ENCODE measurements at regions not wholly inside any gene's neighbourhood (a gene's known extent, or its start where the extent isn't known, plus 50 kb on each side); places are given as distances from the start of the nearest gene placed in this dataset.

DNA sequence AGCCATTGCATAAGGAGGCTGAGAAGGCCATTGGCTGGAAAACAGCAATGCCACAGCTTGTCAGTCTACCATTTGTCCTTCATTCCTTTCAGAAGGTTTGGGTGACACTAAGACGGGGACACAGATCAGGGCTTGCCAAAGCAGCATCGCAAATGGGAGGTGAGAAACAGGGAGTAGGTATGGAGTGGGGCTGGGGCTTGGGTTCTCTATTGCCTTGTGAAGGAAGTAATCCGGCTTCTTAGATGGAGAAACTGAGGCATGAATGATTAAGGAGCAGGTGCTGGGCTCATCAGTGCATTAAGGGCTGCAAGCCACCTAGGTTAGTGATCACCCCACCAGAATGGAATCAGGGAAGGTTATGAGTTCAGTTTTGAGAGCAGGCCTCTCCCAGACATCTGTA lies 115.6 kb upstream of the NMNAT3 start:
- no peaks in the 10 kb centered on the region for H3K9me2 ChIP-seq (replicated peaks; ENCODE audit: insufficient read depth, low read length)
- no peak overlapping the region for H2AFZ ChIP-seq (ENCODE audit: low read length)
- H3K4me2 ChIP-seq (ENCODE audit: low read depth, low read length) = no peak overlapping the region
- H3K79me2 ChIP-seq (ENCODE audit: low read length) = no peaks in the 10 kb centered on the region
- TF ChIP-seq EZH2phosphoT487 (IDR thresholded peaks at IDR 0.05; ENCODE audit: low read length) = no peak
- TF ChIP-seq, protein P1, sequence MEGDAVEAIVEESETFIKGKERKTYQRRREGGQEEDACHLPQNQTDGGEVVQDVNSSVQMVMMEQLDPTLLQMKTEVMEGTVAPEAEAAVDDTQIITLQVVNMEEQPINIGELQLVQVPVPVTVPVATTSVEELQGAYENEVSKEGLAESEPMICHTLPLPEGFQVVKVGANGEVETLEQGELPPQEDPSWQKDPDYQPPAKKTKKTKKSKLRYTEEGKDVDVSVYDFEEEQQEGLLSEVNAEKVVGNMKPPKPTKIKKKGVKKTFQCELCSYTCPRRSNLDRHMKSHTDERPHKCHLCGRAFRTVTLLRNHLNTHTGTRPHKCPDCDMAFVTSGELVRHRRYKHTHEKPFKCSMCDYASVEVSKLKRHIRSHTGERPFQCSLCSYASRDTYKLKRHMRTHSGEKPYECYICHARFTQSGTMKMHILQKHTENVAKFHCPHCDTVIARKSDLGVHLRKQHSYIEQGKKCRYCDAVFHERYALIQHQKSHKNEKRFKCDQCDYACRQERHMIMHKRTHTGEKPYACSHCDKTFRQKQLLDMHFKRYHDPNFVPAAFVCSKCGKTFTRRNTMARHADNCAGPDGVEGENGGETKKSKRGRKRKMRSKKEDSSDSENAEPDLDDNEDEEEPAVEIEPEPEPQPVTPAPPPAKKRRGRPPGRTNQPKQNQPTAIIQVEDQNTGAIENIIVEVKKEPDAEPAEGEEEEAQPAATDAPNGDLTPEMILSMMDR (IDR thresholded peaks at IDR 0.05; ENCODE audit: low read length) = no peak
- no peak for TF ChIP-seq EZH2 (optimal IDR thresholded peaks at IDR 0.05; ENCODE audit: low read depth, low read length)
- no peak for DNase-seq
- H3K27ac ChIP-seq (ENCODE audit: low read length) = no peak overlapping the region
- no peaks in the 10 kb centered on the region for H3F3A ChIP-seq (ENCODE audit: insufficient read depth, low read length)
- H3K9ac ChIP-seq (ENCODE audit: low read length) = no peak overlapping the region
- H3K27me3 ChIP-seq (replicated peaks; ENCODE audit: insufficient read depth, low read length) = no peaks in the 10 kb centered on the region
- H4K20me1 ChIP-seq (ENCODE audit: insufficient read depth, low read length) = no peaks in the 10 kb centered on the region
- H3K9me3 ChIP-seq (replicated peaks; ENCODE audit: insufficient read depth, low read length) = no peaks in the 10 kb centered on the region
- H3K4me3 ChIP-seq (ENCODE audit: low read length) = no peak overlapping the region
- H3K36me3 ChIP-seq (replicated peaks; ENCODE audit: insufficient read depth, low read length) = no peaks in the 10 kb centered on the region
- H3K4me1 ChIP-seq (ENCODE audit: low read length) = no peaks in the 10 kb centered on the region

DNA sequence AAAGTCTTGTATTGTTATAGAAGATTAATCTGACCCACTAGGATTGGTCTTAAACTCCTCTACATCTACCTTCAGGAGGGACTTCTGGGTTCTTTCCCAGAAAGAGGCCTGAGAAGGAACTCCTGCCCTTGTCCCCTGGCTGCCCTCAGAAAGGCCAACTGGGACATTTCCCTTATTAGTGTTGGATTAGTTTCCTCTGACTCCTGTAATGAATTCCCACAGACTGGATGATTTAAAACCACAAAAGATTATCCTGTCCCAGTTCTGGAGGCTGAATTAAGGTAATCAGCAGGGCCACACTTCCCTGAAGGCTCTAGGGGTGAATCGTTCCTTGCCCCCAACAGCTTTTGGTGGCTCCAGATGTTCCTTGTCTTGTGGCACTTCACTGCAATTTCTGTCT lies 102.8 kb upstream of the NMNAT3 start:
- TF ChIP-seq, protein P1 (IDR thresholded peaks at IDR 0.05; ENCODE audit: low read length) = no peak
- TF ChIP-seq EZH2phosphoT487 (IDR thresholded peaks at IDR 0.05; ENCODE audit: low read length) = no peak
- no peak for TF ChIP-seq EZH2 (optimal IDR thresholded peaks at IDR 0.05; ENCODE audit: low read depth, low read length)
- no peaks in the 10 kb centered on the region for H3F3A ChIP-seq (ENCODE audit: insufficient read depth, low read length)
- H3K9ac ChIP-seq (ENCODE audit: low read length) = no peak overlapping the region
- no peaks in the 10 kb centered on the region for H3K79me2 ChIP-seq (ENCODE audit: low read length)
- no peak overlapping the region for H2AFZ ChIP-seq (ENCODE audit: low read length)
- H3K9me3 ChIP-seq (replicated peaks; ENCODE audit: insufficient read depth, low read length) = no peaks in the 10 kb centered on the region
- H3K9me2 ChIP-seq (replicated peaks; ENCODE audit: insufficient read depth, low read length) = no peaks in the 10 kb centered on the region
- no peaks in the 10 kb centered on the region for H4K20me1 ChIP-seq (ENCODE audit: insufficient read depth, low read length)
- DNase-seq = no peak
- H3K4me2 ChIP-seq (ENCODE audit: low read depth, low read length) = no peak overlapping the region
- H3K27me3 ChIP-seq (replicated peaks; ENCODE audit: insufficient read depth, low read length) = no peaks in the 10 kb centered on the region
- H3K27ac ChIP-seq (ENCODE audit: low read length) = no peak overlapping the region
- no peaks in the 10 kb centered on the region for H3K4me1 ChIP-seq (ENCODE audit: low read length)
- H3K36me3 ChIP-seq (replicated peaks; ENCODE audit: insufficient read depth, low read length) = no peaks in the 10 kb centered on the region
- no peak overlapping the region for H3K4me3 ChIP-seq (ENCODE audit: low read length)

DNA sequence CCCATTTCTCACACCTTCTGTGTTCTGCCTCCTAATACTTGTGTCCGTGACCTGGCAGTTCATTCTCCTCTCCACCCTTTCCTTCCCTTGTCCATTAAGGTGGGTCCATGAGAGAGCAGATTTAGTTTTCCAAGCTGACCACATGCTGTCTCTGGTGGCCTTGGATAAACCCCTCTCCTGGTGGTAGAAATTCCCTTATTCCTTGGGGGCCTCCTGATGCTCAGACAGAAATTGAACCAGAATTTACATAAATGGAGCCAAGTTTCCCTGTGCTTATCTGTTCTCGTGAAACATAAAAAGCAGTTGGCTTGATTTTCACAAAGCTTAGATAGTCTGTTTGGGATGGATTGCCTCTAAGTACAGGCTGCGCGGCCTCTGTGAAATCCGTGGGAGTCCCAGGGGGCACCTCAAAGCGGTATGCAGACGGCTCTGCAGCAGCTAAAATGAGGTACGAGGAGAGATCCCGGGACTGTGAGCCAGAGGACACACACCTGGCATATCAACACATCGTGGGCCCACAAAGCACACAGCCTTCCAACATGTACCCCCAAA lies 101.0 kb upstream of the NMNAT3 start:
- DNase-seq = no peak
- Histone ChIP-seq H3K9me3 (replicated peaks; ENCODE audit: insufficient read depth, low read length) (no peaks in the 10 kb centered on the region), H3K9ac (ENCODE audit: low read length) (no peak overlapping the region), H3K4me1 (ENCODE audit: low read length) (no peaks in the 10 kb centered on the region), H2AFZ (ENCODE audit: low read length) (no peak overlapping the region), H3F3A (ENCODE audit: insufficient read depth, low read length) (no peaks in the 10 kb centered on the region), H3K4me3 (ENCODE audit: low read length) (no peak overlapping the region), H3K4me2 (ENCODE audit: low read depth, low read length) (no peak overlapping the region), H3K9me2 (replicated peaks; ENCODE audit: insufficient read depth, low read length) (no peaks in the 10 kb centered on the region), H3K27me3 (replicated peaks; ENCODE audit: insufficient read depth, low read length) (no peaks in the 10 kb centered on the region), H4K20me1 (ENCODE audit: insufficient read depth, low read length) (no peaks in the 10 kb centered on the region), H3K79me2 (ENCODE audit: low read length) (no peaks in the 10 kb centered on the region), H3K36me3 (replicated peaks; ENCODE audit: insufficient read depth, low read length) (no peaks in the 10 kb centered on the region), H3K27ac (ENCODE audit: low read length) (no peak overlapping the region)
- TF ChIP-seq EZH2 (optimal IDR thresholded peaks at IDR 0.05; ENCODE audit: low read depth, low read length) (no peak), EZH2phosphoT487 (IDR thresholded peaks at IDR 0.05; ENCODE audit: low read length) (no peak)
- TF ChIP-seq, protein P1 (IDR thresholded peaks at IDR 0.05; ENCODE audit: low read length) = no peak

All from MM.1S (cell line).